CD4-positive, CD25-positive, alpha-beta regulatory T cell (primary cell): ENCODE measurements at regions not wholly inside any gene's neighbourhood (a gene's known extent, or its start where the extent isn't known, plus 50 kb on each side); places are given as distances from the start of the nearest gene placed in this dataset.

Experiments
- ATAC-seq, 2 donors: fragments of 150-1000 bp; cut with Tn5 transposase; one replicate each; pipeline ENCODE4 v1.10.0; 2021; ENCODE audit warnings: low read depth in 2 of 2, moderate number of reproducible peaks in 2 of 2, moderate library complexity in 1 of 2
- DNase-seq, 3 donors: peaks; one replicate each; pipeline versions ENCODE4 v3.0.0 to v3.0.0-alpha.2; 2012 to 2022; ENCODE audit warnings: mixed read lengths in 1 of 3
- H3K27ac ChIP-seq: one replicate; pipeline ENCODE4 v1.7.0; 2013; ENCODE audit warnings: mild to moderate bottlenecking, low read length; ENCODE audit not compliant: insufficient read depth, poor library complexity, severe bottlenecking
- H3K27me3 ChIP-seq: one replicate; pipeline ENCODE4 v1.7.0; 2013; ENCODE audit warnings: low read length; ENCODE audit not compliant: control insufficient read depth, insufficient read depth
- H3K36me3 ChIP-seq: one replicate; pipeline ENCODE4 v1.7.0; 2013; ENCODE audit warnings: mild to moderate bottlenecking, low read length, moderate library complexity; ENCODE audit not compliant: control insufficient read depth, insufficient read depth
- H3K4me1 ChIP-seq: 2 replicates; pipeline ENCODE4 v1.7.0; 2013; ENCODE audit warnings: mild to moderate bottlenecking, low read length; ENCODE audit not compliant: insufficient read depth, control insufficient read depth, poor library complexity, severe bottlenecking
- H3K4me3 ChIP-seq: one replicate; pipeline ENCODE4 v1.7.0; 2013; ENCODE audit warnings: low read depth, mild to moderate bottlenecking, low read length, moderate library complexity
- H3K9me3 ChIP-seq, 2 experiments: 1 replicate in 1 of 2; 2 replicates in 1 of 2; pipeline ENCODE4 v1.7.0; 2013; ENCODE audit warnings: low read length in 2 of 2, mild to moderate bottlenecking in 1 of 2, moderate library complexity in 1 of 2; ENCODE audit not compliant: control insufficient read depth in 2 of 2
- H3K27ac Mint-ChIP-seq, 3 donors: one replicate each; pipeline ENCODE4 v1.8.0; 2020 to 2022; ENCODE audit warnings: mild to moderate bottlenecking in 3 of 3, mixed read lengths in 3 of 3, moderate library complexity in 2 of 3
- H3K27me3 Mint-ChIP-seq: one replicate; pipeline ENCODE4 v1.8.0; 2022; ENCODE audit warnings: mild to moderate bottlenecking, mixed read lengths
- H3K36me3 Mint-ChIP-seq: one replicate; pipeline ENCODE4 v1.8.0; 2020; ENCODE audit warnings: mixed read lengths
- H3K4me1 Mint-ChIP-seq, 4 donors: one replicate each; pipeline ENCODE4 v1.8.0; 2020 to 2022; ENCODE audit warnings: mixed read lengths in 4 of 4, mild to moderate bottlenecking in 1 of 4
- H3K4me3 Mint-ChIP-seq, 4 donors: one replicate each; pipeline ENCODE4 v1.8.0; 2020 to 2022; ENCODE audit warnings: mild to moderate bottlenecking in 4 of 4, mixed read lengths in 4 of 4, moderate library complexity in 3 of 4
- H3K9me3 Mint-ChIP-seq, 7 donors: one replicate each; pipeline ENCODE4 v1.8.0; 2020 to 2022; ENCODE audit warnings: mixed read lengths in 7 of 7, mild to moderate bottlenecking in 3 of 7, moderate library complexity in 2 of 7

GRCh38 chr9:108060175-108060574 lies 570.6 kb upstream of the KLF4 start:
- Histone ChIP-seq H3K4me3 (no peak overlapping the region), H3K27ac (no peak overlapping the region), H3K36me3 (no peaks in the 10 kb centered on the region), H3K4me1 (no peaks in the 10 kb centered on the region), H3K27me3 (no peaks in the 10 kb centered on the region), H3K9me3 (no peaks in the 10 kb centered on the region)
- Mint-ChIP-seq H3K9me3 (peaks cover 0 to 10% (median 4%) of the 10 kb centered on the region in 7 donors), H3K27me3 (no peaks in the 10 kb centered on the region), H3K4me1 (no peaks in the 10 kb centered on the region), H3K27ac (no peak overlapping the region), H3K4me3 (no peak overlapping the region), H3K36me3 (no peaks in the 10 kb centered on the region)
- no peak for DNase-seq
- ATAC-seq = no peak

GRCh38 chr9:108058135-108058814 lies 568.7 kb upstream of the KLF4 start:
- no peak for ATAC-seq
- Histone ChIP-seq H3K27ac (no peak overlapping the region), H3K4me3 (no peak overlapping the region), H3K4me1 (no peaks in the 10 kb centered on the region), H3K9me3 (no peaks in the 10 kb centered on the region), H3K36me3 (no peaks in the 10 kb centered on the region), H3K27me3 (no peaks in the 10 kb centered on the region)
- Mint-ChIP-seq H3K4me1 (no peaks in the 10 kb centered on the region), H3K9me3 (peaks cover 0 to 6% (median 4%) of the 10 kb centered on the region in 7 donors), H3K36me3 (no peaks in the 10 kb centered on the region), H3K27me3 (no peaks in the 10 kb centered on the region), H3K27ac (no peak overlapping the region), H3K4me3 (no peak overlapping the region)
- DNase-seq = no peak

GRCh38 chr9:108057421-108058134 lies 568.0 kb upstream of the KLF4 start:
- no peaks in the 10 kb centered on the region for H3K36me3 Mint-ChIP-seq
- no peak overlapping the region for H3K27ac Mint-ChIP-seq
- H3K27me3 ChIP-seq = no peaks in the 10 kb centered on the region
- ATAC-seq (no peak), DNase-seq (no peak)
- H3K27me3 Mint-ChIP-seq = no peaks in the 10 kb centered on the region
- H3K4me3 ChIP-seq = no peak overlapping the region
- peaks cover 0 to under 1% of the 10 kb centered on the region in 2 experiments for H3K9me3 ChIP-seq
- no peaks in the 10 kb centered on the region for H3K36me3 ChIP-seq
- H3K9me3 Mint-ChIP-seq = peaks cover 0 to 6% (median 2%) of the 10 kb centered on the region in 7 donors
- no peak overlapping the region for H3K4me3 Mint-ChIP-seq
- H3K4me1 ChIP-seq = no peaks in the 10 kb centered on the region
- no peak overlapping the region for H3K27ac ChIP-seq
- no peaks in the 10 kb centered on the region for H3K4me1 Mint-ChIP-seq

GRCh38 chr9:108056805-108057386 lies 567.3 kb upstream of the KLF4 start:
- no peak overlapping the region for H3K27ac ChIP-seq
- ATAC-seq (no peak), DNase-seq (no peak)

GRCh38 chr9:108056084-108056804 lies 566.7 kb upstream of the KLF4 start:
- H3K4me1 Mint-ChIP-seq = no peaks in the 10 kb centered on the region
- Histone ChIP-seq H3K27me3 (no peaks in the 10 kb centered on the region), H3K27ac (no peak overlapping the region), H3K4me3 (no peak overlapping the region), H3K36me3 (no peaks in the 10 kb centered on the region), H3K4me1 (no peaks in the 10 kb centered on the region), H3K9me3 (peaks cover 0 to 2% of the 10 kb centered on the region in 2 experiments)
- H3K27me3 Mint-ChIP-seq = no peaks in the 10 kb centered on the region
- H3K9me3 Mint-ChIP-seq = peaks cover 0 to 5% (median 5%) of the 10 kb centered on the region in 7 donors
- H3K36me3 Mint-ChIP-seq = no peaks in the 10 kb centered on the region
- no peak for DNase-seq
- H3K27ac Mint-ChIP-seq = no peak overlapping the region
- H3K4me3 Mint-ChIP-seq = no peak overlapping the region
- no peak for ATAC-seq

More at GRCh38 chr9:108056805-108057386, 567.3 kb upstream of the KLF4 start:
- Mint-ChIP-seq H3K36me3 (no peaks in the 10 kb centered on the region), H3K4me3 (no peak overlapping the region), H3K27ac (no peak overlapping the region), H3K9me3 (peaks cover 0 to 5% (median 2%) of the 10 kb centered on the region in 7 donors), H3K4me1 (no peaks in the 10 kb centered on the region), H3K27me3 (no peaks in the 10 kb centered on the region)
- no peaks in the 10 kb centered on the region for H3K36me3 ChIP-seq
- peaks cover 0 to 2% of the 10 kb centered on the region in 2 experiments for H3K9me3 ChIP-seq
- no peaks in the 10 kb centered on the region for H3K27me3 ChIP-seq
- H3K4me3 ChIP-seq = no peak overlapping the region
- H3K4me1 ChIP-seq = no peaks in the 10 kb centered on the region

GRCh38 chr9:108054131-108054630 lies 564.6 kb upstream of the KLF4 start:
- no peak overlapping the region for H3K27ac ChIP-seq
- no peaks in the 10 kb centered on the region for H3K4me1 ChIP-seq
- DNase-seq = no peak
- Mint-ChIP-seq H3K36me3 (no peaks in the 10 kb centered on the region), H3K4me1 (no peaks in the 10 kb centered on the region), H3K27ac (no peak overlapping the region), H3K9me3 (peaks cover 0 to 5% (median 5%) of the 10 kb centered on the region in 7 donors), H3K27me3 (no peaks in the 10 kb centered on the region), H3K4me3 (no peak overlapping the region)
- no peak for ATAC-seq
- no peak overlapping the region for H3K4me3 ChIP-seq
- no peaks in the 10 kb centered on the region for H3K27me3 ChIP-seq
- no peaks in the 10 kb centered on the region for H3K36me3 ChIP-seq
- peaks cover 0 to 2% of the 10 kb centered on the region in 2 experiments for H3K9me3 ChIP-seq

- H3K27me3 Mint-ChIP-seq = no peaks in the 10 kb centered on the region
- no peak overlapping the region for H3K27ac Mint-ChIP-seq
- ATAC-seq (no peak), DNase-seq (no peak)
- H3K4me1 Mint-ChIP-seq = no peaks in the 10 kb centered on the region
- H3K4me1 ChIP-seq = no peaks in the 10 kb centered on the region
- H3K9me3 ChIP-seq = peaks cover 0 to 2% of the 10 kb centered on the region in 2 experiments
- H3K4me3 Mint-ChIP-seq = no peak overlapping the region
- peaks cover 0 to 5% (median 3%) of the 10 kb centered on the region in 7 donors for H3K9me3 Mint-ChIP-seq
- no peaks in the 10 kb centered on the region for H3K36me3 Mint-ChIP-seq
- H3K27ac ChIP-seq = no peak overlapping the region
- H3K27me3 ChIP-seq = no peaks in the 10 kb centered on the region
- H3K4me3 ChIP-seq = no peak overlapping the region
- H3K36me3 ChIP-seq = no peaks in the 10 kb centered on the region
Measured at GRCh38 chr9:108053555-108054061, 564.0 kb upstream of the KLF4 start.
